Retinal pigment epithelial cell (primary cell): ENCODE measurements at regions not wholly inside any gene's neighbourhood (a gene's known extent, or its start where the extent isn't known, plus 50 kb on each side); places are given as distances from the start of the nearest gene placed in this dataset.

Experiments used
- DNase-seq: peaks from one replicate; pipeline ENCODE4 v3.0.0-alpha.2; 2010; ENCODE audit warnings: low read depth
- H3K4me3 ChIP-seq: 2 replicates; pipeline ENCODE4 v1.5.1; 2011; ENCODE audit warnings: mild to moderate bottlenecking, low read length, control low read depth, moderate library complexity
- TF ChIP-seq, protein P1 (sequence below): conservative IDR thresholded peaks from 2 replicates; pipeline ENCODE4 v1.5.1; 2011; ENCODE audit warnings: low read depth, low read length, control low read depth, inconsistent platforms

DNA sequence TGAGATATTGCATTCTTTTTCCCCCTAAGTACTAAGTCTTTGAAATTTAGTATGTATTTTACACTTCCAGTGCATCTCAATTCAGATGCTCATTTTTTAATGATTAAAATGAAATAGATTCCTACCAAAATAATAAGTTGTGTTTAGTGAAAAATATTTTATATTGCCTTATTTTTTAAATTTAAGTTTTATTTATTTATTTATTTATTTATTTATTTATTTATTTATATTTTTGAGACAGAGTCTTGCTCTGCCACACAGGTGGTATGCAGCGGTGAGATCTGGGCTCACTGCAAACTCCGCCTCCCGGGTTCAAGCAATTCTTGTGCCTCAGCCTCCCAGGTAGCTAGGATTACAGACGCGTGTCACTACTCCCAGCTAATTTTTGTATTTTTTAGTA is 95.5 kb downstream of the RPS24 start:
- TF ChIP-seq, protein P1, sequence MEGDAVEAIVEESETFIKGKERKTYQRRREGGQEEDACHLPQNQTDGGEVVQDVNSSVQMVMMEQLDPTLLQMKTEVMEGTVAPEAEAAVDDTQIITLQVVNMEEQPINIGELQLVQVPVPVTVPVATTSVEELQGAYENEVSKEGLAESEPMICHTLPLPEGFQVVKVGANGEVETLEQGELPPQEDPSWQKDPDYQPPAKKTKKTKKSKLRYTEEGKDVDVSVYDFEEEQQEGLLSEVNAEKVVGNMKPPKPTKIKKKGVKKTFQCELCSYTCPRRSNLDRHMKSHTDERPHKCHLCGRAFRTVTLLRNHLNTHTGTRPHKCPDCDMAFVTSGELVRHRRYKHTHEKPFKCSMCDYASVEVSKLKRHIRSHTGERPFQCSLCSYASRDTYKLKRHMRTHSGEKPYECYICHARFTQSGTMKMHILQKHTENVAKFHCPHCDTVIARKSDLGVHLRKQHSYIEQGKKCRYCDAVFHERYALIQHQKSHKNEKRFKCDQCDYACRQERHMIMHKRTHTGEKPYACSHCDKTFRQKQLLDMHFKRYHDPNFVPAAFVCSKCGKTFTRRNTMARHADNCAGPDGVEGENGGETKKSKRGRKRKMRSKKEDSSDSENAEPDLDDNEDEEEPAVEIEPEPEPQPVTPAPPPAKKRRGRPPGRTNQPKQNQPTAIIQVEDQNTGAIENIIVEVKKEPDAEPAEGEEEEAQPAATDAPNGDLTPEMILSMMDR, result no peak
- no peak overlapping the region for H3K4me3 ChIP-seq
- DNase-seq, result no peak

DNA sequence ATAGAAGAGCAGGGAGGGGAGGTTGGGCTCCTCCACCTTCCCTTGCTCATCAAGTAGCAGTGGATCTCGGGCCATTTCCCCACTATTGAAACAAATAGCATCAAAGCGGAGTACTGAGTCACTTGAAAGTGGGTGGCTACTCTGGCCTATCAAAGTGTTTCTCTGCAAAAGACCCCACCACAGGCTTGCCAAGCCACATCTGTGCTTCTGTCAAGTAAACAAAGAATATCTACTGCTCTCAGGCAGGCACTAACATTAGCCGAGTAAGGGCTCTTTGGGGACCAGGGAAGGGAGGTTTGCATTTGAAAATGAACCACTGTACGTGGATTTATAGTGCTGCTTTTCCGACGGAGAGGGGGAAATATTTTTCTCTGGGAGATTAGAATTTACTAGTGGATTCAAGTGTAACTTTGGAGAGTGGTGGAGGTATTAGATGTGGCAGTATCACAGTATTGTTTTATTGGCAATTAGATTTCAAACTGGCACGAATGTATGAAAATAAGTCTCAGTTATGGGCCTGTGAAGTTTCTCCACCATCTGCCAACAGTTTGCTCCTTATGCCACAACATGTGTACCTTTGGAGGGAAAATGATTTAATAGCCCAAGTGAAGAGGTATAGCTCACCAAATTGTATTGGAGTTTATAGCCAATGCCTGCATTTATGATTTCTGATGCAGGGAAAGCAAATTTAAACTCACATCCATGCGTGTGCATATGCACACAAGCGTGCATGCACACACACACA is 97.5 kb downstream of the RPS24 start:
- DNase-seq, result no peak
- TF ChIP-seq, protein P1, result no peak
- H3K4me3 ChIP-seq, result no peak overlapping the region

- TF ChIP-seq, protein P1, result no peak
- H3K4me3 ChIP-seq, result no peak overlapping the region
- no peak for DNase-seq
These were observed 101.2 kb downstream of the RPS24 start for GRCh38 chr10:78134773-78135306.

- no peak overlapping the region for H3K4me3 ChIP-seq
- TF ChIP-seq, protein P1, result no peak
- no peak for DNase-seq
These were observed 103.5 kb downstream of the RPS24 start for GRCh38 chr10:78137147-78137546.

DNA sequence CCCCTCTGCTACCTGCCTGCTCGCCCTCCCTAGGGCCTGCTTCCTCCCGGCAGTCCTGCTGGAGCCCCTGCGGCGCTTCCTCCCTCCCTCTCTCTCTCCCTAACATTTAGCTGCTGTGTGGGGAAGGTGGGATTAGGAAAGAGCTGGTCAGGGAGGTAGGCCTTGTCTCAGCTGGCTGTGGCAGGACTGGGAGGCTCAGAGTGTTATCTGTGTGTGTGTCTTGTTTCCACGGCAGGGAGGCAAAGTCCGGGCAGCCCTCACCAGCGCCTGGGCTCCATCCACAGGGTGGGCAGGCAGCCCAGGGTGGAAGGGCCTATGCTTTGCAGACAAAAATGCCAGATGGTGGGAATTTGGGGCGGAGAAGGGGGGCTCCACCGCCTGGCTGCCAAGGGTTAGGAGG is 105.7 kb downstream of the RPS24 start:
- TF ChIP-seq, protein P1, result no peak

GRCh38 chr10:78140066-78140630 is 106.5 kb downstream of the RPS24 start:
- no peak overlapping the region for H3K4me3 ChIP-seq
- no peak for DNase-seq
- TF ChIP-seq, protein P1, result no peak

More for the DNA sequence above, 105.7 kb downstream of the RPS24 start:
- no peak overlapping the region for H3K4me3 ChIP-seq
- no peak for DNase-seq

DNA sequence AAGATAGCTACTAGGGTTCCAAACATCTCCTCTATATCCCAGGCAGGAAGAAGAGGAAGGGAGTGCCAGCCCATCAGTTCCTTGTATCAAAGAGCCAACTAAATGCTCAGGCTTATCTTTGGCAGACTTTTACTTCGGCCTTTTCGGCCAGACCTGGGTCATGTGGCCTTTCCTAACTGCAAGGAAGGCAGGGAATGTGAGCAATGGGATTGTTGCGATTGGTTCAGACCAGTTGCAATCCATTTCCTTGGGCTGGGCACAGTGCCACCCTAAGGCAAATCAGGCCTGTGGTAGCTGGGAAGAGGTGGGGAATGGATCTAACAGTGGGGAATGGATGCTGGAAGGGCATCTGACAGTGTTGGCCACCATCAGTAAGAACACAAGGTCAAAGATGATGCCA is 109.9 kb downstream of the RPS24 start:
- DNase-seq, result no peak
- TF ChIP-seq, protein P1, result no peak
- H3K4me3 ChIP-seq, result no peak overlapping the region
